Adrenal gland (tissue), 5 donors: ENCODE measurements at regions not wholly inside any gene's neighbourhood (a gene's known extent, or its start where the extent isn't known, plus 50 kb on each side); places are given as distances from the start of the nearest gene placed in this dataset.

ENCODE experiments used
- CTCF ChIP-seq, 6 experiments: fragments of 450-650 bp in 4 of 6; fragments of 200-600 bp in 2 of 6; sonication (generic) in 1 of 6; IDR thresholded peaks; 1 replicate in 5 of 6; 2 replicates in 1 of 6; pipeline versions ENCODE4 v1.5.1 to v1.8.0; 2016 to 2021; ENCODE audit warnings: antibody characterized with exemption in 6 of 6, mild to moderate bottlenecking in 2 of 6, moderate library complexity in 1 of 6
- POLR2A ChIP-seq, 2 donors: fragments of 450-650 bp; IDR thresholded peaks; one replicate each; pipeline ENCODE4 v1.6.1; 2017; ENCODE audit warnings: antibody characterized with exemption in 2 of 2, mild to moderate bottlenecking in 2 of 2, moderate library complexity in 1 of 2
- donor health status: DM: no; HTN: no; CAD: no.

- TF ChIP-seq CTCF (IDR thresholded peaks at IDR 0.05) (no peak), POLR2A (IDR thresholded peaks at IDR 0.05) (no peak)
These were observed 482.6 kb upstream of the TENM3 start for GRCh38 chr4:181760560-181760959.
